ENCODE measurements at regions not wholly inside any gene's neighbourhood (a gene's known extent, or its start where the extent isn't known, plus 50 kb on each side); places are given as distances from the start of the nearest gene placed in this dataset.

DNA sequence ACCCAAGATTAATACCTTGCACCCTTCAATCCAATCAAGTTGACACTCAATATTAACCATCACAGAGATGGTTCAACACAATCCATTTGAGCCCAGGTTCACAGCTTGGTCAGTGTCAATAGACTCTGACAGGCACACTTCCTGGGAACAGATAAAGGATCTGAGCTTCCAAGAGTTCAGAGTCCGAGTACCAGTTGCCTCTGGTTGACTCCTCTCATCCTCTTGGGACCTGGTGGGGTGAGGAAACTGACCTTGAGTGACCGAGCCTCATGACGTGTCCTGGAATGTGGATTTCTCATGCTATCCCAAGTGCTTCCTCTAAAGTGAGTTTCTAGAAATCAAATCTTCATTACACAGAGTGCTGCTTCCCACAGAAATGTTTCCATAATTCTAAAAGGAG lies 162.0 kb downstream of the CYP26A1 start:
- peak; percentile 30 for TF ChIP-seq POLR2A (IDR thresholded peaks at IDR 0.05)
- TF ChIP-seq, protein P1, sequence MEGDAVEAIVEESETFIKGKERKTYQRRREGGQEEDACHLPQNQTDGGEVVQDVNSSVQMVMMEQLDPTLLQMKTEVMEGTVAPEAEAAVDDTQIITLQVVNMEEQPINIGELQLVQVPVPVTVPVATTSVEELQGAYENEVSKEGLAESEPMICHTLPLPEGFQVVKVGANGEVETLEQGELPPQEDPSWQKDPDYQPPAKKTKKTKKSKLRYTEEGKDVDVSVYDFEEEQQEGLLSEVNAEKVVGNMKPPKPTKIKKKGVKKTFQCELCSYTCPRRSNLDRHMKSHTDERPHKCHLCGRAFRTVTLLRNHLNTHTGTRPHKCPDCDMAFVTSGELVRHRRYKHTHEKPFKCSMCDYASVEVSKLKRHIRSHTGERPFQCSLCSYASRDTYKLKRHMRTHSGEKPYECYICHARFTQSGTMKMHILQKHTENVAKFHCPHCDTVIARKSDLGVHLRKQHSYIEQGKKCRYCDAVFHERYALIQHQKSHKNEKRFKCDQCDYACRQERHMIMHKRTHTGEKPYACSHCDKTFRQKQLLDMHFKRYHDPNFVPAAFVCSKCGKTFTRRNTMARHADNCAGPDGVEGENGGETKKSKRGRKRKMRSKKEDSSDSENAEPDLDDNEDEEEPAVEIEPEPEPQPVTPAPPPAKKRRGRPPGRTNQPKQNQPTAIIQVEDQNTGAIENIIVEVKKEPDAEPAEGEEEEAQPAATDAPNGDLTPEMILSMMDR (IDR thresholded peaks at IDR 0.05) = no peak
